Left renal pelvis (tissue), 4 donors: ENCODE measurements at regions not wholly inside any gene's neighbourhood (a gene's known extent, or its start where the extent isn't known, plus 50 kb on each side); places are given as distances from the start of the nearest gene placed in this dataset.
"Not testable (repeated sequence)": the region's sequence is repeated elsewhere in the genome, so short reads cannot be mapped to it uniquely, and the experiment has no call there.

Experiments used
- DNase-seq, 4 donors: peaks; one replicate each; pipeline ENCODE4 v3.0.0-alpha.2; 2013; ENCODE audit warnings: low read depth in 4 of 4, low spot score in 3 of 4

DNA sequence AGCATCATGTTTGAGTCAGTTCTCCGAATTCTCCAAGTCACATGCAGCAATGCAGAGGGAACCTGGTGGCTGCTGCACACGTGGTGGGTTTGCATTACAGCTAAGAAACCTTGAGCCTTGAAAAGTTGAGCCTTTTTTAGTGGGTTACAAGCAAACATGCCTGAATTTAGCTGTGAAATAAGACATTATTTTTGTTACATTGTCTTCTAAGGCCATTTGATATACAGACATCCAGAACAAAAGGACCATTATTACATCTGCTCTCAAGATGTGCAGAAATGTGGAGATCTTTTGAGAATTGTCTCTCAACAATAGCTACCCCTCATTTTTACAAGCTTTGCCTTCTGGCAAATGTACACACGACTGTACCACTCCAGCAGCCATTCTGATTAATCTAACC, 720.5 kb upstream of the SLC35B3 start:
- no peak for DNase-seq

DNA sequence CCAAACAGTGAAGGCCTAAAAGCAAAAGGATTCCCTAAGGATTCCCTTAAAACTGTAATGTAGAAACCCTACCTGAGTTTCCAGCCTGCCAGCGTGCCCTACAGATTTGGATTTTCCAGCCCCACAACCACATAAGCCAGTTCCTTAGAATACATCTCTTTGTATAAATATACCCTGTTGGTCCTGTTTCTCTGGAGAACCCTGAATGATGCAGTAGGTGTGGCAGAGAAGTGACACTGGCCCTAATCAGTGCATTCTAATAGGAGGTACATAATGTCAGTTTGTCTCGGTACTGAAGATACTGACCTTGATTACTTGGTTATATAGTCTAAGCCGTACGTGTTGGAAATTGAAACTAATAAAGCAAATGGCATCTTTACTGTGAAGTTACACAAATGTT, 707.8 kb upstream of the SLC35B3 start:
- DNase-seq: no peak

DNA sequence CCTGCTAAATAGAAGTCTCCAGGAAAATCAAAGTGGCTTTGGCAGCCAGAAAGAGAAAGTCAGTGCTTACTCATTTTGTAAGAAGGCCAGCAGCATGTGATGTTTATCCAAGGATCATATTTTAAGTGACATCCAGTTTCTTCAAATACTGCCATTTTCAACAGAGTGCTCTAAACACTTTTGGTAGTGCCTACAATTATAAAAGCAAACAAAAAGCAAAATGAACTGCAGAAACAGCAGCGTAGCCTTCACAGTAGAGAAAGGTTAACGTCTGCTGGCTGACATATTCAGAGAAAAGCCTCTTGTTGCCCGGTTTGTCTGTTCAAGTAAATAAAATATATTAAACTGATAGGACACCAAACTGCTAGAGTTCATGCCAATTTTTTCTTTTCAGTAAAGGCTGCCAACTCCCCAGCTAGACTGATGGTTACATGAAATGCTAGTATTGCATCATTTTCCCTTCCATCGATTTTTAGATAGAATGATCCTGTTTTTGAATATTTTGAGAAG, 705.7 kb upstream of the SLC35B3 start:
- no peak for DNase-seq

DNA sequence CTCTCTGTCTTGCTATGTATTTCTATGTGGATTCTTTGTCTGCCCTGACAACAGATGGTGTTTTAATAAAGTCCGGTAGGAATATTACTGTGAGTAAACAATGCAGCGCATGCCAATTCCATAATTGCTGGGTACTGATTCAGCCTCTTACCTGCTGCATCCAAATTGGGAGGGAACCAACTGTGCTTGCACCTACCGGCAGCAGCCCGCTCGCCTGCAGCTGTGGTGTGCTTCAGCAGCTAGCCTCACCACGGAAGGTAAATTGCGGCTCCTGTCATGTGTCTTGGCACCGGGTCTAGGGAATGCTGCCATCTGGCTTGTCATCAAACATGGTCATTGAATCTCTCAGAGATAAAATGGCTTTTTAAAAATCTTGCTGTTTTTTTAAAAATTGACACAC, 704.8 kb upstream of the SLC35B3 start:
- no peak for DNase-seq

DNA sequence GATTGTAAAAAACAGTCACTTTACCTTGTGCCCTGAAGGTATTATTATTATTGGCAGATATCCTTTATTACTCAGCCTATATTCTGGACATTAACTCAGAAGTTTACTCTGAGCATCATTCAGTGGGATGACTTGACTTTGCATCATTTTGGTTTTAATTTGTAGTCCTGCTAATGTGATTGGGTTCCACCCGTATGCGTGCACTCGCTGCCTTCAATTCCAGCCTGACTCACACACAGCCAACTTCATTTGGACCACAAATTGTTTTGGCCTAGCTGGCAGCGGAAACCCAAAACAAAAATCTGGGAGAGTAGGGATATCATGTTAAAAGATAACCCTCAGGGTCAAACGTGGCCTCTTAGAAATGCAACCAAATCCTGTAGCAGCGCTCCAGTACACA, 704.4 kb upstream of the SLC35B3 start:
- DNase-seq: no peak

GRCh38 chr6:9138936-9139335, 703.6 kb upstream of the SLC35B3 start:
- DNase-seq: no peak

DNA sequence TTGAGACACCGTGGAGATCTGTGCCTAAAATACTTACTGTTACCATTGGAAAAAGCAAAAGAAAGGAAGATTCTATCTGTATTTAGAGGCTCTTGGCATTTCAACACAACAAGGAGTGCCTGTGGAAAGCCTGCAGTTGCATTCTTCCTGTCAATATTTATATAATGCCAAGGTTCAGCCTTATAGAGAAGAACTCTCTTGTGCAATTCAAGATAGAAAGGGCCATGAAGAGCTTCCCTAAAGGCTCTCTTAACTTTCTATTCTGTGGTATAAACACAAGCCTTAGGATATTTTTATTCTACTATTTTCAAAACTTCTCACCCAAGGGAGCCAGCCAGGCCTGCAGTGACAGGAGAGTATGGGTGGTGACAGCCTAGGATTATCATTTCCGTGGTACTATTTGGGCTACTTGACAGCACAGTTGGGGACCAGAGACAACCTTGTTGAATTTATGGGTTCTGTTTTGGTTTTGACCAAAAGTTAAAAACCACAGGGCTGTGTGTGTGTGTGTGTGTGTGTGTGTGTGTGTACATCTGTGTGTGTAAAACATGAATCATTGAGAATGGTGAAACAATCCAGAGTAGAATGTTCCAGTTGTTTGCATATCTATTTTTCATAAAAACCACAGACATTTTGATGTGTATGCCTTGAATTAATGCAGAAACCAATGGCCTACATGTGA, 700.9 kb upstream of the SLC35B3 start:
- no peak for DNase-seq

- DNase-seq: peak in 1 of 4 donors; percentile 11
Measured at GRCh38 chr6:9131616-9132015, 696.3 kb upstream of the SLC35B3 start.

- DNase-seq: no peak
Measured at GRCh38 chr6:9131201-9131600, 695.9 kb upstream of the SLC35B3 start.

- no peak for DNase-seq
Measured at GRCh38 chr6:9128970-9129369, 693.6 kb upstream of the SLC35B3 start.

GRCh38 chr6:9126878-9127560, 691.7 kb upstream of the SLC35B3 start:
- DNase-seq: no peak

- DNase-seq: not testable (repeated sequence)
Measured at GRCh38 chr6:9126034-9126433, 690.7 kb upstream of the SLC35B3 start.

GRCh38 chr6:9121549-9121948, 686.2 kb upstream of the SLC35B3 start:
- no peak for DNase-seq

DNA sequence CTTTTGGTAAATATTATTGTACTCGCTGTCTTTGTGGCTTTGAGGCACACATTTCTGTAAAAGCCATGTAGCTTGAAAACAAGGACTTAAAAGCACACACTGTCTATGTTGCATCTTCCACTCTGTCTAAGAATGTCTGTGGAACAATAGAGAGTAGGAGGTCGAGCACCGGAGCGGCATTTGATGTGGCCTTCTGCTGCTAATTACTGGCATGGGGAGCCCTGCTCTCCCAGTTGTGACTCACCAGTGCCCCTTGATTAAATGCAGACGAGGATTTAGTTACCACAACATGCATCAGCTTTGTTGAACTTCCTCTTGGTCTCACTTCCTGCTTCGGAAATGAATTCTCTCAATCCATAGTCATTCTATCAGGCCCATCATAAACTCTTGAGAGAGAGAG, 680.7 kb upstream of the SLC35B3 start:
- DNase-seq: no peak

DNA sequence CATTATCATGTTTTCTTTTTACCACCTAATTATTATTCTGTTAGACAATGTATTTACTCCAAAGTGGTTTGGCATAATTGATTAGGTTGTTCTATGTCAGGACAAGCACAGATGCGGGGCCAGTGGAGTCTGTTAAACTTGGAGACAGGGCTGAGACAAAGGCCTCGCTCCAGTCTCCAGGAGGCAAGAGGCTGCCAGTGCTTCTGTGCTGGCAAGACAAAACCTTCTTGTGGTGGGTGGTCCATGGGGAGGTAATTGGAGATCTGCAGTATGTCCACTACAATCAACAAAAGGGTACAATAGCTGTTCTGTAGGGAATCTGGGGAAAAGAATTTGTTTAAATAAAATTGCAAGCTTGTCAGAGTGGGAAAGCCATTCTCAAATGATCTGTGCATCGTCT, 677.2 kb upstream of the SLC35B3 start:
- no peak for DNase-seq

DNA sequence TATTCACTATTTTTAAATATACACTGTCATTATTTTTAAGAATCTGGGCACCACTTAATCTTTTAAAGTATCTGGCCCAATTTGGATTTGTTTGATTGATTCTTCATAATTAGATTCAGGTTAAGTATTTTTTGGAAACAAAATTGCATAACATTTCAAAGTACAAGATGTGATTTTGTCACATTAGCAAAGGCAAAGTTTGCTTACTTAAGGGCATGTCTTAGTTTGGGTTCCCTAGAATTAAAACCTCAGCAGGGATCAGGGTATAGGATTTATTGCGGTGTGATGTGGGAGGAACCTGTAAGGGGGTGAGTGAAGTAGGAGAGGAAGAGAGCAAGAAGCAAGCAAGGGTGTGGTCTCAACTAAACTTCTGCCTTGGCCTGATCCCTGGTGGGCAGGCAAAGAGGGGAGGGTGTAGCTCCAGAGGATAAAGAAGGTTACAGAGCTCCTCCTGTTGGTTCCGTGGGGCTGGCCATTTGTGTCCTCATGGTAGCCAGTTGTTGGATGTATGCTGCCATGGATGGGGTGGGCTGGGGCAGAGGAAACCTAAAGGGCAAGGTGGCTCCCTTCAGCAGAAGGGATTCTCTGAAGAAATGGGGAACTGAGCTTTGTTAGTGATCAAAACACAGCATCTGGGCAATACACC, 668.7 kb upstream of the SLC35B3 start:
- DNase-seq: no peak

DNA sequence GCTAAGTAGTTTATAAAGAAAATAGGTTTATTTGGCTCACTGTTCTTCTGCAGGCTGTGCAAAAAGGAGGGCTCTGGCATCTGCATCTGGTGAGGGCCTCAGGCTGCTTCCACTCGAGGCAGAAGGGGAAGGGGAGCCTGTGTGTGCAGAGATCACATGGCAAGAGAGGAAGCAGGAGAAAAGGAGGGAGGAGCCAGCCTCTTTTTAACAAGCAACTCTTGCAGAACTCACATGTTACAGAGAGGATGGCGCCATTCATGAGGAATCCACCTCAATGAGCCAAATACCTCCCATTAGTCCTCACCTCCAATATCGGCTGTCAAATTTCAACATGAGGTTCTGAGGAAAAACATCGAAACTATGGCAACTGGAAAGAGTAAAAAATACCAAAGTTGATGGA, 666.6 kb upstream of the SLC35B3 start:
- no peak for DNase-seq

DNA sequence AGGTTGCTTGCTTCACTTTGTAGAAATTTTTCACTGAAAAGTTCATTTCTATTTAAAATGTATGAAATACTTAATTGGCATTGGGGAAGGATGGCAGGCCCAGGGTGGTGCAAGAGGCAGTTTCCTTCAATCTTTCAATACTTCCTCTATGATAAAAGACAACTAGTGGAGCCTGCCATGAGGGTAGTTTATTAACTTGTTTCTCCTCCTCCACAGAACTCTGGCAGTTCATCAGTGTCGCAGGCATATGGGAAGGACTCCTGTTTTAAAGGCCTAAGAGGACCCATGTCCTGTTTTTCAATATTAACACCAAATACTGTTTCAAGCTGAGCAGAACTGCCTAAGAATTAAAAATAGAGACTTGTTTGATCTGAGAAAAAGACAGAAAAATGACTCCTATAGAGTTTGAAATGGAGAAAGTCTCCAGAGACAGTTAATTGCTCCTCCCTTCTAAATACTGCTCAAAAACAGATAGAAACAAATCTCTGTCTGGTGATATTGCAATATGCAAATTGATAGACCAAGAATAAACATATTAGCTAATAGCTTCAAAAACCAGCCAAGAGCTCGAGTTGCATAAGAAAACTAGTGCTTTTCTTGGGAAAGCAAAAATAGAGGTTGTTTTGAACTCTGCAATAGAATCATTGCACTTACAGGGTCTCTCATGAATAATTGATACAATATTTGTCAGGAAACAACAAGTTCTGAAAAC, 665.7 kb upstream of the SLC35B3 start:
- DNase-seq: no peak

- DNase-seq: no peak
Measured at GRCh38 chr6:9095729-9096128, 660.4 kb upstream of the SLC35B3 start.

GRCh38 chr6:9095137-9095536, 659.8 kb upstream of the SLC35B3 start:
- no peak for DNase-seq

- DNase-seq: no peak
Measured at GRCh38 chr6:9089724-9090123, 654.4 kb upstream of the SLC35B3 start.
